Left kidney (tissue), 1 donor: ENCODE measurements at regions not wholly inside any gene's neighbourhood (a gene's known extent, or its start where the extent isn't known, plus 50 kb on each side); places are given as distances from the start of the nearest gene placed in this dataset.
A peak's percentile ranks its signal among the peaks of the same experiment; 100 is the strongest.

Source experiments
- DNase-seq: peaks from one replicate; pipeline ENCODE4 v3.0.0-alpha.2; 2013

GRCh38 chr2:225340923-225341322 is 58.6 kb upstream of the NYAP2 start:
- DNase-seq: no peak

DNA sequence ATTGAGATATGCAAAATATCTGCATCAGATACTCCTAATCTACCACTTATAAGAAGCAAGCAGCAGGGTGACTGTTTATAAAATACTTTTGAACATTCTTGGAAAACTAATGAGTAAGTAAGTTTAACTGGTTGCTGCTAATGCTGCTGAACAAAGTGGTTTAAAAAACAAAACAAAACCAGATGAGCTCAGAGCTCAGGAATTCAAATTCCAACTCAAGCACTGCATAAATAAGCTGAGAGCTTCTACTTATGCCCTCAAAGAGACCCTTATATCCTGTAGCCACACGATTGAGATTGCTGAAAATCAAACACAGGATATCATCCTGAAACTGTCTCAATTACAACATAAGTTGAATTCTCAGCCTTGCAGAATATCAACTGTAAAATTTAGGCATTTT is 62.3 kb upstream of the NYAP2 start:
- DNase-seq: peak; percentile 5

- no peak for DNase-seq
Measured at GRCh38 chr2:225334514-225334913, 65.0 kb upstream of the NYAP2 start.

DNA sequence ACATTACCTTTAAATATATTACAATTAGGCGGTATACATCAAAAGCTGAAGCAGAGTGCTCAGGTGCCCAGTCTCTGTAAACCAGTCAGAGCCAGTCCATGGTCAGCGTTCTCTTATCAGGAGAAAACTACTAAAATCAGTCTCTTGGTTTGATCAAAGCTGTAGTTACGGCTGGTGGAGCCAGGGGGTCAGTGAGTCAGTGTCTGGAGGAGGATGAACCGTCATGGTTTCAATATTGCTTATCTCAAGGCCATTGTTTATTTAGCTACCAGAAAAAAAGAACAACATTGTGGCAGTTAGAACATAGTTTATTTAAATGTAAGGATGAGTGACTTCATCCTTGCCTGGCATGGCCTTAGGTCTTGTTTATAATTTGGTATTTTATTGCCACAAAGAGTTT is 71.3 kb upstream of the NYAP2 start:
- no peak for DNase-seq

- DNase-seq: no peak
Measured at GRCh38 chr2:225326969-225327368, 72.5 kb upstream of the NYAP2 start.

DNA sequence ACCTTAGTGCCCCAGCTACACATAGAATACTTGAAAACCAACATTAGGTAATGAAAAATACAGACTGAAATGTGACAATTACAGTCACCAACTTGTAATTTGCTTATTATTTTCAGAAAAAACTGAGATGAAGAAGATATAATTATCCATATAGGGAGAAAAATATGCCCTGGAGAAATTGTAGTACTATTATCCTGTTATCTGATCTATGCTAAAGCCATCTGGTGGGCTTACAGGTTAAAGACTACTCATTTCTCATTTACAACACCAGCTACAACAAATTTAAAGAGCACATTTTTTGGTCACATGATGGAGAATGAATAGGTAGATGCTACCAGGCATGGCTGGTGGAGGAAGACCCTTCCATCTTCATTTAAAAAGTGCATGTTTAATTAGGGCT is 79.6 kb upstream of the NYAP2 start:
- no peak for DNase-seq

- DNase-seq: no peak
Measured at GRCh38 chr2:225318440-225318839, 81.1 kb upstream of the NYAP2 start.

DNA sequence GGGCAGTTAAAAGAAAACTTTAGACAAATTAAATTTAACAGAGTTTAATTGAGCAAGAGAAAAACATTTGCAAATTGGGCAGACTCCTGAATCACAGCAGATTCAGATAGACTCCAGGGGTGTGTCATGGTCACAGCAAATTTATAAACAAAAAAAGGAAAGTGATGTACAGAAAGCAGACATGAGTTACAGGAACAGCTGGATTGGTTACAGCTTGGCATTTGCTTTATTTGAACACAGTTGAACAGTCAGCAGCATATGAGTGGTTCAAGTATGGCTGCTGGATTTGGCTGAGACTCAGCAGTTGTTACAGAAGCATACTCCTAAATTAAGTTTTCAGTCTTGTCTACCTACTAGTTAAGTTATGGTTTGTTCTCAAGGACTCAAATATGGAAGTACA is 82.3 kb upstream of the NYAP2 start:
- no peak for DNase-seq

GRCh38 chr2:225310745-225311144 is 88.8 kb upstream of the NYAP2 start:
- no peak for DNase-seq

- no peak for DNase-seq
Measured at GRCh38 chr2:225309516-225309915, 90.0 kb upstream of the NYAP2 start.

GRCh38 chr2:225296951-225297350 is 102.6 kb upstream of the NYAP2 start:
- no peak for DNase-seq

- no peak for DNase-seq
Measured at GRCh38 chr2:225295102-225295501, 104.4 kb upstream of the NYAP2 start.

DNA sequence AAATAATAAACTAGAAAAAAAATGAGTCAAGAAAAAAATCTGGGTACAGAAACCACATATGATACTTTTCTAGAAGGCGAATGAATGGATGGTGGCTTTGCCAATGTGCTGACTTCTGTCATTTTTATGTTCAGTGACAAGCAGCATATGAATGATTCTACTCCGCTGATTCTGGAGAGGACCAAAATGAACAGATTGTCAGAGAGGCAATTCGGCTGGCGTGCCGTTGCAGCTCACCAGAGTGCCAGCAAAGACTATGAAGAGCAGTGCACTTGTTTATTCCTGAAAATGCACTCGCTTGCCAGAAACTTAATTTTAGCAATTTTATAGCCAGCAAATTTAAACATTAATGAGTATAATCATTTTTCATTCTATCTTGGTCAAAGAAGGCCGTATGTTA is 105.9 kb upstream of the NYAP2 start:
- DNase-seq: no peak

GRCh38 chr2:225290757-225291400 is 108.6 kb upstream of the NYAP2 start:
- no peak for DNase-seq

DNA sequence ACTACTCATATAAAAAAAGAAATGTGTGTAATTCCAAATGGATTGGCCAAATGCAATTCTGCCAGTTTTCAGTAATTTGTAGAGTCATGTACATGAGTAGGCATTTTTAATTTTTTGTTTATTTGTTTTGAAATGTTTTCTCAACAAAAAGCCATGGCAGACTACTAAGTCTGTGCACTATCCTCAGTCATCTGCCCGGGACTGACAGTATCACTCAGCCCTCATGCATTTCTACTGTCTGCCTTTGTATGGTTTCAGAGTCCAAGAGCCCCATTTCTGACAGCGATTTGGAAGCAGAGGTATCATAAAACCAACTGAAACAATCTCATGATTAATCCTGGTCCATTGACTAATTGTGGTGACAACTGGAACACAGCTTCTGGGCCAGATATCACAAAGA is 109.9 kb upstream of the NYAP2 start:
- DNase-seq: no peak

DNA sequence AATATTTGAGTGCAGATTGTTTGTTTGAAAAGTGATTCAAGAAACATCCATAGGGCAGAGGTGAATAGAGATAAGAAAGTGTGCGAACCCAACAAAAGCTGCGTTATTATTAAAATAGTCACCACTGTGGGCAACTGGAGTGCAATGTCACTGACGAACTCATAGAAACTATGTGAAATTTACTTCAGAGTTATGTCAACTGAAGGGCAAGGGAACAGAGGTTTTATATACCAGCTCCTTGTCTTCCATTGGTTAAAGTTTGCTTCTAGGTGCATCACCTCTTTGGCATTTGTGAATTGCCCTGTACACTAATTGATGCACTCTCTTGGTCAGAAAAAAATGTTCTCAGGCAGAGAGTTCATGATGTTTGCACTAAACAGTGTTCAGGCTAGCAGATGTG is 110.5 kb upstream of the NYAP2 start:
- no peak for DNase-seq

DNA sequence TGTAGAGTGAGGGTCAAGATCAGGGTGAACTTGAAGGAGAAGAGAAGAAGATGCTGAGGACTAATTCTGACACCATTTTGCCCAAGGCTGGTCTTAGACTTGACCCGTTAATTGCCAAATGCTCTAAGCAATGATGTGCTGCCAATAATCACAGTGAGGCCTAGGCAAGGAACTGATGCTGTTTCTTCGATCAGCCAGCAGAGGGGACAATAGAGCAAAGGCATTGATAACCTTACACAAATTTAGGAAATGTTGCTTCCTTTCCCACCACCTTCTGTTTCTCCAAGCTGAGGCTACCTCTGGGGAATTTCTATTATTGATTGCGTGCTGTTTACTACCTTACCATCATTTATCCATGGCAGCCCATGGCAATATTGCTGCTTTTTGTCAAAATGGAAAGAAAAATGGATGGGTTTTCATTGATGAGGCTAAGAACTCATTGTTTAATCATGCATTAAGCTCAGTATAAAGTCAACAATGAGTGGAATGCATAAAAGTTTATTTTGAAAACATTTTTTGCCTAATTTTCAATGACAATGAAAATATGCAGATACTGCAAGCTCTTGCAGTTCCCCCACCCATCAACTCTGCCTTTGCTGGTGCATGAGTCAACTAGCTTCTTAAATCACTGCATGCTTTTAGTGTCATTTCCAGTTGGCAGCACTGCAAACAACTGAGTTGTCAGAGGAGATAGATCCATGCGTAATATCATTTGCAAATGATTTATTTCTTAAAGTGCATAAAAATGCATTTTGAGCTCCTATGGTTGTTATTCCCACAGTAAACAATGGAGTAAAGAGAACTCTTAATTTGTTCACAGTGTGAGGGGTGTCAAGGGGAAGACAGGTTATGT is 116.4 kb upstream of the NYAP2 start:
- DNase-seq: no peak

DNA sequence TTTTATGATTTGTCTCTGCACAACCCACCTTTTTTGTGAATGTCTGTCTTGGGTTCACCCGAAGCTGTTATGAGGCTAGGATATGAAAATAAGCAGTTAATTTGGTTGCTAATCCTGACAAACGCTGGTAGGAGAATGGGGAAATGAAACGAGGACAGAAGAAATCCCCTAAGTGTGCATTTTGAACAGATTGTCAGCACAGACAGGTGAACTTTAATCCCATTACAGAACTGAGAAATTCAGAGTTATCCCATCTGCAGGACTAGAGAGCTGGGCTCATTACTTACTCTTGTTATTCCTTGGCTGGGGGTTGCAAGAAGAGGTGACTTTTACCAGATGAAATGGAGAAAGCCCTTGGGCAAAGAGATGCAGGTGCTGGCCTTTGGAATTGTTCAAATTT is 123.3 kb upstream of the NYAP2 start:
- DNase-seq: no peak

- DNase-seq: no peak
Measured at GRCh38 chr2:225275443-225275842, 124.1 kb upstream of the NYAP2 start.

GRCh38 chr2:225274751-225275150 is 124.8 kb upstream of the NYAP2 start:
- DNase-seq: no peak

GRCh38 chr2:225272173-225272572 is 127.3 kb upstream of the NYAP2 start:
- no peak for DNase-seq

DNA sequence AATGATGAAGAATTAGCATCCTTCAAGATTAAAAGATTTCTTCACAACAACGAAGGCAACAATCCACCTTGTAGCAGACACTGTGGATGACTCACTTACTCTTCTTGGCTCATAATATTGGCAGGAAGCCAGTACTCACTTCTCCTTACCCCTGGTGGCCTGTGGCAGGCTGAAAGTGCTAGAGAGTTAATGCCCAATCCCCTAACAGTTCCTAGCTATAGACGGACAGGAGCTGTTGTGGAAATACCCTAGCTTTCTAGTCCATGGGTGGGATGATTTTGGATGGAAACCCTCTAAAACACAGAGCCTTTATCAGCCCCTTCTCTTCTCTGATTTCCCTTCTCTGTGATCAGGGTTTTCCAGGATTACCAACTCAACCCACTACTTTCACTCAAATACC is 128.6 kb upstream of the NYAP2 start:
- DNase-seq: no peak

GRCh38 chr2:225270053-225270452 is 129.5 kb upstream of the NYAP2 start:
- DNase-seq: no peak

DNA sequence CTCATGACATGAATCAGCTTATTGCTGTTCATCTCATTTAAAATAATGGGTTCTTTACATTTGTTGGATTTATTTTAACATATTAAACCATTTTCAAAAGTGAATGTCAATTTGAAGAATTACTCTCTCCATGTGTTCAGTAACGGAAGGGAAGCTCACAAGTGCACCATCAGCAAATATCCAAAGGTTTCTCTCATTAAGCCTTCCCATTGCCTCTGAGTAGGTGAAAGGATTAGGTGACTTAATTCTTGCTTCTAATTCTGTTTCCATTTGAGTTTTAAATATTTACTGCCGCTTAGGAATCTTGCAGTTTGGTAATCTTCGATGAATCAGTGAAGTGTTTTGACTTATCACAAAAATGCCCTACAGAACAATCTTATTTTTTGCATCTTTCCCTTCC is 145.1 kb upstream of the NYAP2 start:
- no peak for DNase-seq
